Neuronal stem cell (in vitro differentiated cells): ENCODE measurements at regions not wholly inside any gene's neighbourhood (a gene's known extent, or its start where the extent isn't known, plus 50 kb on each side); places are given as distances from the start of the nearest gene placed in this dataset.

ENCODE experiments used
- DNase-seq: peaks from one replicate; pipeline ENCODE4 v3.0.0-alpha.2; 2013; ENCODE audit warnings: low spot score
- H2AFZ ChIP-seq: one replicate; pipeline ENCODE4 v1.6.1; 2013; ENCODE audit warnings: mild to moderate bottlenecking, low read length, inconsistent platforms
- H2AK5ac ChIP-seq: 2 replicates; pipeline ENCODE4 v1.6.1; 2013; ENCODE audit warnings: low read depth, mild to moderate bottlenecking, inconsistent platforms, low read length, moderate library complexity, mixed read lengths
- H2BK120ac ChIP-seq: 2 replicates; pipeline ENCODE4 v1.6.1; 2013; ENCODE audit warnings: low read depth, mild to moderate bottlenecking, inconsistent platforms, low read length, moderate library complexity, mixed read lengths
- H2BK12ac ChIP-seq: one replicate; pipeline ENCODE4 v1.6.1; 2013; ENCODE audit warnings: low read length, inconsistent platforms
- H2BK15ac ChIP-seq: 2 replicates; pipeline ENCODE4 v1.6.1; 2013; ENCODE audit warnings: mild to moderate bottlenecking, low read length, inconsistent platforms, mixed read lengths
- H2BK5ac ChIP-seq: one replicate; pipeline ENCODE4 v1.6.1; 2013; ENCODE audit warnings: inconsistent platforms, mild to moderate bottlenecking, low read length, moderate library complexity
- H3K14ac ChIP-seq: one replicate; pipeline ENCODE4 v1.6.1; 2013; ENCODE audit warnings: low read length, inconsistent platforms
- H3K18ac ChIP-seq: 2 replicates; pipeline ENCODE4 v1.6.1; 2013; ENCODE audit warnings: low read length, inconsistent platforms
- H3K23ac ChIP-seq: 2 replicates; pipeline ENCODE4 v1.6.1; 2013; ENCODE audit warnings: low read depth, mild to moderate bottlenecking, mixed read lengths, low read length, inconsistent platforms; ENCODE audit not compliant: poor library complexity
- H3K27ac ChIP-seq: replicated peaks from 3 replicates; pipeline ENCODE4 v1.5.1; 2013; ENCODE audit warnings: low read length, inconsistent platforms
- H3K27me3 ChIP-seq, 3 experiments: 2 replicates each; pipeline ENCODE4 v1.6.1; 2013; ENCODE audit warnings: low read length in 3 of 3, mild to moderate bottlenecking in 2 of 3, inconsistent platforms in 1 of 3, low read depth in 1 of 3, mixed read lengths in 1 of 3, moderate library complexity in 1 of 3; ENCODE audit not compliant: control insufficient read depth in 3 of 3, insufficient read depth in 3 of 3
- H3K36me3 ChIP-seq, 2 donors: replicated peaks in 1 of 2; 2 replicates each; pipeline ENCODE4 v1.6.1; 2013; ENCODE audit warnings: low read length in 2 of 2; ENCODE audit not compliant: control insufficient read depth in 2 of 2, insufficient read depth in 2 of 2
- H3K4ac ChIP-seq: 2 replicates; pipeline ENCODE4 v1.6.1; 2013; ENCODE audit warnings: inconsistent platforms, mild to moderate bottlenecking, low read length, moderate library complexity
- H3K4me1 ChIP-seq, 2 donors: 1 replicate in 1 of 2; 2 replicates in 1 of 2; pipeline ENCODE4 v1.6.1; 2013; ENCODE audit warnings: low read length in 2 of 2, low read depth in 1 of 2; ENCODE audit not compliant: control insufficient read depth in 2 of 2, insufficient read depth in 1 of 2
- H3K4me2 ChIP-seq: one replicate; pipeline ENCODE4 v1.6.1; 2013; ENCODE audit warnings: mild to moderate bottlenecking, low read length, inconsistent platforms; ENCODE audit not compliant: insufficient read depth, poor library complexity, severe bottlenecking
- H3K4me3 ChIP-seq, 2 donors: 2 replicates each; pipeline ENCODE4 v1.5.1; 2013; ENCODE audit warnings: low read length in 2 of 2, mild to moderate bottlenecking in 2 of 2, inconsistent platforms in 1 of 2, moderate library complexity in 1 of 2
- H3K79me1 ChIP-seq: one replicate; pipeline ENCODE4 v1.6.1; 2013; ENCODE audit warnings: low read depth, mild to moderate bottlenecking, inconsistent platforms, low read length, moderate library complexity
- H3K9ac ChIP-seq: one replicate; pipeline ENCODE4 v1.6.1; 2013; ENCODE audit warnings: mild to moderate bottlenecking, low read depth, low read length, inconsistent platforms; ENCODE audit not compliant: poor library complexity
- H3K9me3 ChIP-seq, 2 donors: replicated peaks in 1 of 2; 2 replicates each; pipeline versions ENCODE3 to v1.6.1; 2013; ENCODE audit warnings: low read length in 2 of 2, mild to moderate bottlenecking in 2 of 2, inconsistent platforms in 1 of 2, low read depth in 1 of 2, mixed read lengths in 1 of 2, moderate library complexity in 1 of 2; ENCODE audit not compliant: control insufficient read depth in 2 of 2, insufficient read depth in 1 of 2
- H4K8ac ChIP-seq: one replicate; pipeline ENCODE4 v1.6.1; 2013; ENCODE audit warnings: low read depth, mild to moderate bottlenecking, inconsistent platforms, low read length, moderate library complexity
- H4K91ac ChIP-seq: one replicate; pipeline ENCODE4 v1.6.1; 2013; ENCODE audit warnings: low read length, low read depth, mild to moderate bottlenecking, inconsistent platforms; ENCODE audit not compliant: poor library complexity
- WGBS, 2 donors: extraction: QIAGEN DNeasy Blood & Tissue Kit; methylation state at CpG; one replicate each; pipeline ENCODE4 v1.1.7; 2013; ENCODE audit warnings: missing lambda C conversion rate in 2 of 2, mixed read lengths in 1 of 2; ENCODE audit not compliant: insufficient read length in 2 of 2, insufficient replicate concordance in 1 of 2; ENCODE audit errors: extremely low coverage in 2 of 2; 5-methylcytosine and 5-hydroxymethylcytosine counted together

GRCh38 chr5:104400941-104401340 is 838.4 kb upstream of the NUDT12 start:
- no peak overlapping the region for H2AFZ ChIP-seq

GRCh38 chr5:104385906-104386305 is 823.3 kb upstream of the NUDT12 start:
- Histone ChIP-seq H3K4ac (no peak overlapping the region), H3K4me3 (no peak overlapping the region), H3K4me2 (no peak overlapping the region), H3K4me1 (no peaks in the 10 kb centered on the region), H3K27ac (no peak overlapping the region), H3K23ac (no peak overlapping the region), H4K8ac (no peak overlapping the region), H2BK12ac (no peak overlapping the region), H2AK5ac (no peak overlapping the region), H3K9me3 (no peaks in the 10 kb centered on the region), H3K18ac (no peak overlapping the region), H2BK15ac (no peak overlapping the region), H3K79me1 (no peaks in the 10 kb centered on the region), H3K27me3 (no peaks in the 10 kb centered on the region), H2BK5ac (no peak overlapping the region), H2AFZ (no peak overlapping the region), H2BK120ac (no peak overlapping the region), H3K9ac (no peak overlapping the region), H3K14ac (no peak overlapping the region), H3K36me3 (no peaks in the 10 kb centered on the region), H4K91ac (no peak overlapping the region)
- no CpG with 5 or more reads among the region's 3 CpGs for WGBS, 2 donors
- no peak for DNase-seq

More at GRCh38 chr5:104400941-104401340, 838.4 kb upstream of the NUDT12 start:
- Histone ChIP-seq H2BK12ac (no peak overlapping the region), H3K4me3 (no peak overlapping the region), H3K79me1 (no peaks in the 10 kb centered on the region), H3K9me3 (no peaks in the 10 kb centered on the region), H3K18ac (no peak overlapping the region), H2BK15ac (no peak overlapping the region), H3K23ac (no peak overlapping the region), H3K4ac (no peak overlapping the region), H3K9ac (no peak overlapping the region), H2AK5ac (no peak overlapping the region), H2BK5ac (no peak overlapping the region), H2BK120ac (no peak overlapping the region), H3K27me3 (no peaks in the 10 kb centered on the region), H4K91ac (no peak overlapping the region), H3K14ac (no peak overlapping the region), H4K8ac (no peak overlapping the region), H3K27ac (no peak overlapping the region), H3K4me2 (no peak overlapping the region), H3K36me3 (no peaks in the 10 kb centered on the region), H3K4me1 (peaks cover 0 to 7% of the 10 kb centered on the region in 2 donors)
- WGBS, 2 donors: no CpG with 5 or more reads among the region's 3 CpGs
- DNase-seq: no peak

DNA sequence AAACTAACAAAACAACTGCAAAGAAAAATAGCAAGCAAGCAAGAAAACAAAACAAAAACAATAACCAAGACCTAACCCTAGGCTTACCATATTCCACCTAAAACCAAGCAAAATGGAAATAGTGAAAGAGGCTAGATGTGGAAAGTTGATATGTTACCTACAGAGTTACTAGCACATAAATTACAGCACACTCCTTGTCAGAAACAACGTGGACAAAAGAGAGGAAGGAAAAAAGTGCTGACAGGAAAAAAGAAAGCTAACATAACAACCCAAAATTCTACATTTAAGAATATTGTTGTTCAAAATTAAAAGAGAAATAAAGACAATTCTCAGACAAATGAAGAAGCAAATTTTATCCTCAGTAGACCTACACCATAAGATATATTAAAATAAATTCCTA is 812.8 kb upstream of the NUDT12 start:
- H4K8ac ChIP-seq: no peak overlapping the region
- no peak for DNase-seq

DNA sequence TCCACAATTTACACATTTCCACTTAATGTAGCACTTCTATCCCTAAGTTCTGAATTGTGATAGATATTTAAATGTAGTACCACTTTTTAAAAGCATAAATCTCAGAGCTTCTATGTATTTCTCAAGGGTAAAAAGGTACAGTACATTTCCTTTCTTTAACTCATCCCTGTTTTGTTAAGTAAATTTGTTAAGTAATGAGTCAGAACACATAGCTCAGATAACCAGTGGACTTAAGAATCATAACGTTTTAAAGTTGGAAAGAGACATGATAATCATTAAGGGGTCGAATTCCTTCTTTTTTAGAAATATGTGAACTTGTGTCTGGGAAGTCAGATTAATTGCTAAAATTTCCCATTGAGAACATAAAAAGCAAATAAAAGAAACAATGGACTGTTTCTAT is 810.2 kb upstream of the NUDT12 start:
- Histone ChIP-seq H3K18ac (no peak overlapping the region), H3K36me3 (no peaks in the 10 kb centered on the region), H3K4me2 (no peak overlapping the region), H4K91ac (no peak overlapping the region), H3K4me1 (no peaks in the 10 kb centered on the region), H3K4me3 (no peak overlapping the region), H3K4ac (no peak overlapping the region), H3K9ac (no peak overlapping the region), H2BK12ac (no peak overlapping the region), H3K27ac (no peak overlapping the region), H3K79me1 (no peaks in the 10 kb centered on the region), H2BK15ac (no peak overlapping the region), H2AFZ (no peak overlapping the region), H2AK5ac (no peak overlapping the region), H2BK120ac (no peak overlapping the region), H3K23ac (no peak overlapping the region), H3K9me3 (no peaks in the 10 kb centered on the region), H2BK5ac (no peak overlapping the region), H4K8ac (no peak overlapping the region), H3K14ac (no peak overlapping the region), H3K27me3 (no peaks in the 10 kb centered on the region)
- no CpG with 5 or more reads among the region's 2 CpGs for WGBS, 2 donors
- DNase-seq: no peak

More for the DNA sequence above, 812.8 kb upstream of the NUDT12 start:
- Histone ChIP-seq H3K27me3 (no peaks in the 10 kb centered on the region), H3K79me1 (no peaks in the 10 kb centered on the region), H3K4me3 (no peak overlapping the region), H2BK5ac (no peak overlapping the region), H3K36me3 (no peaks in the 10 kb centered on the region), H3K18ac (no peak overlapping the region), H2AFZ (no peak overlapping the region), H3K9ac (no peak overlapping the region), H3K4ac (no peak overlapping the region), H3K4me2 (no peak overlapping the region), H3K23ac (no peak overlapping the region), H2BK12ac (no peak overlapping the region), H3K27ac (no peak overlapping the region), H3K4me1 (no peaks in the 10 kb centered on the region), H2BK120ac (no peak overlapping the region), H2BK15ac (no peak overlapping the region), H3K9me3 (peaks cover 0 to 2% of the 10 kb centered on the region in 2 donors), H4K91ac (no peak overlapping the region), H3K14ac (no peak overlapping the region), H2AK5ac (no peak overlapping the region)
- WGBS, 2 donors: no CpG with 5 or more reads among the region's 1 CpG
